ENCODE measurements at regions not wholly inside any gene's neighbourhood (a gene's known extent, or its start where the extent isn't known, plus 50 kb on each side); places are given as distances from the start of the nearest gene placed in this dataset.
"Not testable (repeated sequence)": the region's sequence is repeated elsewhere in the genome, so short reads cannot be mapped to it uniquely, and the experiment has no call there.

GRCh38 chr20:11180186-11180585 lies 506.4 kb upstream of the JAG1 start:
- no peak for TF ChIP-seq CTCF (IDR thresholded peaks at IDR 0.05; ENCODE audit: low read depth, low read length)
- TF ChIP-seq EZH2phosphoT487 (IDR thresholded peaks at IDR 0.05; ENCODE audit: low read depth): no peak
- H3K79me2 ChIP-seq (ENCODE audit: low read length): no peaks in the 10 kb centered on the region
- H3K36me3 ChIP-seq (replicated peaks; ENCODE audit: low read depth, low read length): no peaks in the 10 kb centered on the region
- H3K27me3 ChIP-seq (ENCODE audit: low read depth, low read length): peaks cover 9% of the 10 kb centered on the region; the same call in 1 of the 2 replicates
- no peak overlapping the region for H3K27ac ChIP-seq (ENCODE audit: low read length)
- H3K4me1 ChIP-seq (ENCODE audit: low read length): no peaks in the 10 kb centered on the region
- H4K20me1 ChIP-seq (ENCODE audit: insufficient read depth, low read length): no peaks in the 10 kb centered on the region
- no peak overlapping the region for H3K4me2 ChIP-seq (ENCODE audit: low read length)
- no peak overlapping the region for H3K4me3 ChIP-seq (ENCODE audit: low read length)
- no peak overlapping the region for H3K9ac ChIP-seq (ENCODE audit: low read length)
- no peak overlapping the region for H2AFZ ChIP-seq (ENCODE audit: low read depth, low read length)
- 0 out of 2 replicates have a peak, but pooled peaks cover 6% of the 10 kb centered on the region for H3K9me3 ChIP-seq (ENCODE audit: insufficient read depth, low read length)

GRCh38 chr20:11181129-11181528 lies 507.3 kb upstream of the JAG1 start:
- not testable (repeated sequence) for H3K4me2 ChIP-seq (ENCODE audit: low read length); H3K4me3 ChIP-seq (ENCODE audit: low read length); H4K20me1 ChIP-seq (ENCODE audit: insufficient read depth, low read length); H3K4me1 ChIP-seq (ENCODE audit: low read length); H3K9me3 ChIP-seq (ENCODE audit: insufficient read depth, low read length); H3K27me3 ChIP-seq (ENCODE audit: low read depth, low read length); H3K27ac ChIP-seq (ENCODE audit: low read length); H3K36me3 ChIP-seq (replicated peaks; ENCODE audit: low read depth, low read length); H2AFZ ChIP-seq (ENCODE audit: low read depth, low read length); H3K9ac ChIP-seq (ENCODE audit: low read length); H3K79me2 ChIP-seq (ENCODE audit: low read length)

GRCh38 chr20:11181966-11182365 lies 508.2 kb upstream of the JAG1 start:
- no peaks in the 10 kb centered on the region for H4K20me1 ChIP-seq (ENCODE audit: insufficient read depth, low read length)
- no peak for TF ChIP-seq CTCF (IDR thresholded peaks at IDR 0.05; ENCODE audit: low read depth, low read length)
- TF ChIP-seq EZH2phosphoT487 (IDR thresholded peaks at IDR 0.05; ENCODE audit: low read depth): no peak
- no peak overlapping the region for H3K9ac ChIP-seq (ENCODE audit: low read length)
- H3K4me1 ChIP-seq (ENCODE audit: low read length): no peaks in the 10 kb centered on the region
- no peak overlapping the region for H2AFZ ChIP-seq (ENCODE audit: low read depth, low read length)
- no peaks in the 10 kb centered on the region for H3K36me3 ChIP-seq (replicated peaks; ENCODE audit: low read depth, low read length)
- no peak overlapping the region for H3K4me3 ChIP-seq (ENCODE audit: low read length)
- H3K27me3 ChIP-seq (ENCODE audit: low read depth, low read length): peaks cover 9% of the 10 kb centered on the region; the same call in 1 of the 2 replicates
- 0 out of 2 replicates have a peak, but pooled peaks cover 6% of the 10 kb centered on the region for H3K9me3 ChIP-seq (ENCODE audit: insufficient read depth, low read length)
- H3K27ac ChIP-seq (ENCODE audit: low read length): no peak overlapping the region
- no peak overlapping the region for H3K4me2 ChIP-seq (ENCODE audit: low read length)
- no peaks in the 10 kb centered on the region for H3K79me2 ChIP-seq (ENCODE audit: low read length)

GRCh38 chr20:11182720-11183119 lies 508.9 kb upstream of the JAG1 start:
- H3K4me3 ChIP-seq (ENCODE audit: low read length): no peak overlapping the region
- H3K27me3 ChIP-seq (ENCODE audit: low read depth, low read length): peaks cover 2% of the 10 kb centered on the region; the same call in 1 of the 2 replicates
- no peak overlapping the region for H3K4me2 ChIP-seq (ENCODE audit: low read length)
- no peak overlapping the region for H3K9ac ChIP-seq (ENCODE audit: low read length)
- no peak overlapping the region for H2AFZ ChIP-seq (ENCODE audit: low read depth, low read length)
- no peak for TF ChIP-seq EZH2phosphoT487 (IDR thresholded peaks at IDR 0.05; ENCODE audit: low read depth)
- no peak for TF ChIP-seq CTCF (IDR thresholded peaks at IDR 0.05; ENCODE audit: low read depth, low read length)
- H3K79me2 ChIP-seq (ENCODE audit: low read length): no peaks in the 10 kb centered on the region
- H4K20me1 ChIP-seq (ENCODE audit: insufficient read depth, low read length): no peaks in the 10 kb centered on the region
- 0 out of 2 replicates have a peak, but pooled peaks cover 6% of the 10 kb centered on the region for H3K9me3 ChIP-seq (ENCODE audit: insufficient read depth, low read length)
- no peak overlapping the region for H3K27ac ChIP-seq (ENCODE audit: low read length)
- H3K4me1 ChIP-seq (ENCODE audit: low read length): no peaks in the 10 kb centered on the region
- no peaks in the 10 kb centered on the region for H3K36me3 ChIP-seq (replicated peaks; ENCODE audit: low read depth, low read length)

All from OCI-LY3 (cell line).